Mesothelial cell of epicardium (in vitro differentiated cells): ENCODE measurements at regions not wholly inside any gene's neighbourhood (a gene's known extent, or its start where the extent isn't known, plus 50 kb on each side); places are given as distances from the start of the nearest gene placed in this dataset.

Source experiments
- DNase-seq, 2 experiments: peaks; one replicate each; pipeline ENCODE4 v3.0.0; 2021; ENCODE audit warnings: low spot score in 2 of 2; ENCODE audit not compliant: unreplicated experiment in 2 of 2
- H3K27ac Mint-ChIP-seq: 2 replicates; pipeline ENCODE4 v1.8.0; 2021; ENCODE audit warnings: mixed read lengths
- H3K27me3 Mint-ChIP-seq: 2 replicates; pipeline ENCODE4 v1.8.0; 2021; ENCODE audit warnings: low read depth, mixed read lengths
- H3K36me3 Mint-ChIP-seq: 2 replicates; pipeline ENCODE4 v1.8.0; 2021; ENCODE audit warnings: mixed read lengths
- H3K4me1 Mint-ChIP-seq: 2 replicates; pipeline ENCODE4 v1.8.0; 2021; ENCODE audit warnings: mixed read lengths
- H3K4me3 Mint-ChIP-seq: 2 replicates; pipeline ENCODE4 v1.8.0; 2021; ENCODE audit warnings: mild to moderate bottlenecking, moderate library complexity, mixed read lengths
- H3K9me3 Mint-ChIP-seq: 2 replicates; pipeline ENCODE4 v1.8.0; 2021; ENCODE audit warnings: mixed read lengths
- TF ChIP-seq, protein P1 (sequence below): fragments of 200-600 bp; sonication (generic); IDR thresholded peaks from one replicate; pipeline ENCODE4 v1.5.0; 2021; ENCODE audit warnings: antibody characterized with exemption; ENCODE audit not compliant: unreplicated experiment

DNA sequence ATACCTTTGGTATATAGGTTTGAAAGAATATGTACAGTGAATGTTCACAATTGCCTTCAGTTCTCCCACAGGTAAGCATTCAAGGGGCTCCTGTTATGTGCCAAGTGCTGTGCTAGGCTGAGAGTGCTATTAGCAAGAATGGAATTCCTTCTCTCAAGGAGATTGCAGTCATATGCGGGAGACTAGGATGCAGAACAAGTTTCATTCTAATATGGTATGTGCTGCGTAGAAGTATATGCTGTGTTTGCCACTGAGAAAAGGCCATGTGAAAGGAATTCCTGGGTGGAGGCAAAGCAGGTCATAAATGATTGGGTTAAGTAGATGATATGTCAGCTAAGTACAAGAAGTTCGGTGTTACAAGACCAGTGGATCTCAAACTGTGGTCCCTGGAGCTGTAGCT, 303.0 kb downstream of the GPATCH2 start:
- DNase-seq: no peak
- peaks cover 3% of the 10 kb centered on the region for H3K36me3 Mint-ChIP-seq
- TF ChIP-seq, protein P1, sequence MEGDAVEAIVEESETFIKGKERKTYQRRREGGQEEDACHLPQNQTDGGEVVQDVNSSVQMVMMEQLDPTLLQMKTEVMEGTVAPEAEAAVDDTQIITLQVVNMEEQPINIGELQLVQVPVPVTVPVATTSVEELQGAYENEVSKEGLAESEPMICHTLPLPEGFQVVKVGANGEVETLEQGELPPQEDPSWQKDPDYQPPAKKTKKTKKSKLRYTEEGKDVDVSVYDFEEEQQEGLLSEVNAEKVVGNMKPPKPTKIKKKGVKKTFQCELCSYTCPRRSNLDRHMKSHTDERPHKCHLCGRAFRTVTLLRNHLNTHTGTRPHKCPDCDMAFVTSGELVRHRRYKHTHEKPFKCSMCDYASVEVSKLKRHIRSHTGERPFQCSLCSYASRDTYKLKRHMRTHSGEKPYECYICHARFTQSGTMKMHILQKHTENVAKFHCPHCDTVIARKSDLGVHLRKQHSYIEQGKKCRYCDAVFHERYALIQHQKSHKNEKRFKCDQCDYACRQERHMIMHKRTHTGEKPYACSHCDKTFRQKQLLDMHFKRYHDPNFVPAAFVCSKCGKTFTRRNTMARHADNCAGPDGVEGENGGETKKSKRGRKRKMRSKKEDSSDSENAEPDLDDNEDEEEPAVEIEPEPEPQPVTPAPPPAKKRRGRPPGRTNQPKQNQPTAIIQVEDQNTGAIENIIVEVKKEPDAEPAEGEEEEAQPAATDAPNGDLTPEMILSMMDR: no peak
- peaks cover 12% of the 10 kb centered on the region for H3K27me3 Mint-ChIP-seq
- no peak overlapping the region for H3K4me3 Mint-ChIP-seq
- peaks cover 16% of the 10 kb centered on the region for H3K4me1 Mint-ChIP-seq
- H3K27ac Mint-ChIP-seq: no peak overlapping the region
- H3K9me3 Mint-ChIP-seq: peaks cover 8% of the 10 kb centered on the region

DNA sequence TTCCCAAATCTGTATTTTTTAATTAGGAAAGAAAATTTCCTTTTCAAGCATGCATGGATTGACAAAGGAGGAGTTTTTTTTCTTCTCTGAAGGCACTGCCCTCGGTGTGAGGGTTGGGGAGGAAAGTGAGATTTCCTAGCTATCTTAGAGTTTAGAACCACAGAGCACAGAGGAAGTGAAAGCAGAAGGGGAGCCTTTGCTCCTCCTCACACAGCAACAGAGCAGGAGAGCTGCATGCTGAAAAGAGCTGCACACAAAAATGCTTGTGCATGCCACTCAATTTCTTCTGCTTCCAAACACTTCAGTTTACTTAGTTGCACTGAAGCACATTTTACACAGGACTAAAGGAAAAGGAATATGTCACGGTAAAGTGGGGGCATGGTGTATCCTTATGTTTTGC, 308.1 kb downstream of the GPATCH2 start:
- peaks cover 16% of the 10 kb centered on the region for H3K4me1 Mint-ChIP-seq
- DNase-seq: no peak
- TF ChIP-seq, protein P1: no peak
- H3K9me3 Mint-ChIP-seq: no peaks in the 10 kb centered on the region
- H3K27ac Mint-ChIP-seq: no peak overlapping the region
- no peak overlapping the region for H3K4me3 Mint-ChIP-seq
- H3K36me3 Mint-ChIP-seq: no peaks in the 10 kb centered on the region
- peaks cover 17% of the 10 kb centered on the region for H3K27me3 Mint-ChIP-seq

DNA sequence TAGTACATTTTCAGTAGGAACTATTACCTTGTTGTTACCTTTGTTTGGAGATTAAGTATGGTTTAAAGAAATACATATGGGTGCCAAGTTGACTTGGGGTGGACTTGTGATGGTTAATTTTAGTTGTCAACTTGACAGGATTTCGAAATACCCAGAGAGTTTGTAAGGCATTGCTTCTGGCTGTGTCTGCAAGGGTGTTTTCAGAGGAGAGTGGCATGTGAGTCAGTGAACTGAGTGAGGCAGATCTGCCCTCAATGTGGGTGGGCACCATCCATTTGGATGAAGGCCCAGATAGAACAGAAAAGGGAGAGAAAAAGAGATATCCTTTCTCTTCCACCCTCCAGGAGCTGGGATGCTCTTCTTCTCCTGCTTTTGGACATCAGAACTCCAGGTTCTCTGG, 315.5 kb downstream of the GPATCH2 start:
- Mint-ChIP-seq H3K9me3 (no peaks in the 10 kb centered on the region), H3K27me3 (peaks cover 22% of the 10 kb centered on the region), H3K27ac (no peak overlapping the region), H3K4me1 (no peaks in the 10 kb centered on the region), H3K4me3 (no peak overlapping the region), H3K36me3 (no peaks in the 10 kb centered on the region)
- TF ChIP-seq, protein P1: no peak
- no peak for DNase-seq

DNA sequence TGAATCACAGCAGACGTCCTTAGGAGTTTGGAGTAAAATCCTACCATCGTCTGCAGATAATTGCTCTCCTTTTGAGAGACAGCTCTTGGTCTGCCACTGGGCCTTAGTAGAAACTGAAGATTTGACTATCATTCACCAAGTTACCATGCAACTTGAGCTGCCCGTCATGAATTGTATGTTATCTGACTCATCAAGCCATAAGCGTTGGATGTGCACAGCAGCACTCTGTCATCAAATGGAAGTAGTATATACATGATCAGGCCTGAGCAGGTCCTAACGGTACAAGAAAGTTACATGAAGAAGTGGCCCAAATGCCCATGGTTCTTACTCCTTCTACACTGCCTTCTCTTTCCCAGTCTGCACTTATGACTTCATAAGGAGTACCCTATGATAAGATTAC, 317.8 kb downstream of the GPATCH2 start:
- H3K36me3 Mint-ChIP-seq: no peaks in the 10 kb centered on the region
- no peak overlapping the region for H3K27ac Mint-ChIP-seq
- no peaks in the 10 kb centered on the region for H3K9me3 Mint-ChIP-seq
- TF ChIP-seq, protein P1: no peak
- peaks cover 11% of the 10 kb centered on the region for H3K27me3 Mint-ChIP-seq
- H3K4me1 Mint-ChIP-seq: no peaks in the 10 kb centered on the region
- no peak for DNase-seq
- no peak overlapping the region for H3K4me3 Mint-ChIP-seq

DNA sequence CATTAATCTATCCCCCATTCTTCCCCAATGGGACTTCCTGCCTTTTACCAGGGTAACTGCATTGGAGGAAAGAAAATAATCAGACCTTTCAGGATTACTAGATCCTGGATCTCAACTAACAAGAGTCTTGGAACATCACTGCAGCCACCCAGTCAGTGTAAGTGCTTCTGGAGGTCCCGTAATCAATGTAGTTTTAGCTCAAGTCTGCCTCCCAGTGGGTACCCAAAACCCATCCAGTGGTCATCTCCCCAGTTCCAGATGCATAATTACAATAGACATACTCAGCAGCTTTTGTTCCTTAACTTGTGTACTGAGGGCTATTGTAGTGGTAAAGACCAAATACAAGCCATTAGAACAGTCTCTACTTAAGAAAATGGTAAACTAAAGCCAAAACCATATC, 319.1 kb downstream of the GPATCH2 start:
- no peaks in the 10 kb centered on the region for H3K4me1 Mint-ChIP-seq
- H3K4me3 Mint-ChIP-seq: no peak overlapping the region
- H3K9me3 Mint-ChIP-seq: no peaks in the 10 kb centered on the region
- H3K27me3 Mint-ChIP-seq: peaks cover 7% of the 10 kb centered on the region
- H3K36me3 Mint-ChIP-seq: no peaks in the 10 kb centered on the region
- TF ChIP-seq, protein P1: no peak
- DNase-seq: no peak
- H3K27ac Mint-ChIP-seq: no peak overlapping the region

DNA sequence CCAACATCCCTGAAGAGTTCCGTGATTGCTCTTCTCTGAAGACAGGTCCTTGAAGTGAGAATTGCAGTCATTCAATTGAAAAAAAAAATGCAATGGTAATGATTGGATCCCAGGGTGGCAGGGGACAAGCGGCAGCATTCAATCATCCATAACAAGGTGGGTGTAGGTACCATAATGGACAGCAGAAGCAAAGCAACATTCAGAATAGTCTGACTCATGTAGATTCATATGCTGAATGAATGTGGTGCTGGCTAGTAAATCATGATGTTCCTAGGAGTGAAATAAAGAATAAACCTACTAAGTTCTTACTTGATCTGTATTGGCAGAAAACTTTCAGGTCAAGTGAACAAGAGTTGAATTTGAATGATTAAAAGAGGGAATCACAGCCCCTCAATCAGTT, 319.6 kb downstream of the GPATCH2 start:
- no peak for DNase-seq
- H3K27ac Mint-ChIP-seq: no peak overlapping the region
- TF ChIP-seq, protein P1: no peak
- no peaks in the 10 kb centered on the region for H3K9me3 Mint-ChIP-seq
- peaks cover 7% of the 10 kb centered on the region for H3K27me3 Mint-ChIP-seq
- no peaks in the 10 kb centered on the region for H3K4me1 Mint-ChIP-seq
- no peaks in the 10 kb centered on the region for H3K36me3 Mint-ChIP-seq
- no peak overlapping the region for H3K4me3 Mint-ChIP-seq
